Central memory CD8-positive, alpha-beta T cell (primary cell): ENCODE measurements at regions not wholly inside any gene's neighbourhood (a gene's known extent, or its start where the extent isn't known, plus 50 kb on each side); places are given as distances from the start of the nearest gene placed in this dataset.
"Not testable (repeated sequence)": the region's sequence is repeated elsewhere in the genome, so short reads cannot be mapped to it uniquely, and the experiment has no call there.

Source experiments
- ATAC-seq: fragments of 150-1000 bp; cut with Tn5 transposase; replicated peaks from 2 replicates; pipeline ENCODE4 v1.10.0; 2022; ENCODE audit warnings: mild to moderate bottlenecking, moderate FRiP score, moderate number of reproducible peaks; ENCODE audit not compliant: poor library complexity, severe bottlenecking; ENCODE audit errors: extremely low read depth
- DNase-seq, 2 donors: peaks; one replicate each; pipeline ENCODE4 v3.0.0; 2021; ENCODE audit warnings: low spot score in 2 of 2
- H3K27ac Mint-ChIP-seq: one replicate; pipeline ENCODE4 v1.8.0; 2022; ENCODE audit warnings: low read depth, mild to moderate bottlenecking, moderate library complexity, mixed read lengths
- H3K27me3 Mint-ChIP-seq: one replicate; pipeline ENCODE4 v1.8.0; 2022; ENCODE audit warnings: mixed read lengths
- H3K36me3 Mint-ChIP-seq: one replicate; pipeline ENCODE4 v1.8.0; 2022; ENCODE audit warnings: mild to moderate bottlenecking, moderate library complexity, mixed read lengths; ENCODE audit not compliant: insufficient read depth
- H3K4me1 Mint-ChIP-seq: one replicate; pipeline ENCODE4 v1.8.0; 2022; ENCODE audit warnings: mixed read lengths
- H3K4me3 Mint-ChIP-seq: one replicate; pipeline ENCODE4 v1.8.0; 2022; ENCODE audit warnings: mild to moderate bottlenecking, moderate library complexity, mixed read lengths
- H3K9me3 Mint-ChIP-seq: one replicate; pipeline ENCODE4 v1.8.0; 2022; ENCODE audit warnings: mixed read lengths

GRCh38 chr7:17046259-17046658 lies 164.5 kb upstream of the AGR3 start:
- peaks cover 8% of the 10 kb centered on the region for H3K4me1 Mint-ChIP-seq
- no peak for ATAC-seq
- H3K36me3 Mint-ChIP-seq, result no peaks in the 10 kb centered on the region

GRCh38 chr7:17046666-17047065 lies 164.9 kb upstream of the AGR3 start:
- Mint-ChIP-seq H3K27ac (no peak overlapping the region), H3K4me3 (no peak overlapping the region), H3K27me3 (peaks cover 10% of the 10 kb centered on the region), H3K9me3 (no peaks in the 10 kb centered on the region), H3K36me3 (no peaks in the 10 kb centered on the region), H3K4me1 (peaks cover 8% of the 10 kb centered on the region)
- no peak for ATAC-seq
- no peak for DNase-seq

More at GRCh38 chr7:17046259-17046658, 164.5 kb upstream of the AGR3 start:
- no peak for DNase-seq
- Mint-ChIP-seq H3K27me3 (peaks cover 10% of the 10 kb centered on the region), H3K9me3 (no peaks in the 10 kb centered on the region), H3K4me3 (no peak overlapping the region), H3K27ac (no peak overlapping the region)

GRCh38 chr7:17053164-17053563 lies 171.4 kb upstream of the AGR3 start:
- not testable (repeated sequence) for ATAC-seq, H3K27me3 Mint-ChIP-seq, H3K9me3 Mint-ChIP-seq, H3K4me1 Mint-ChIP-seq, H3K4me3 Mint-ChIP-seq, H3K36me3 Mint-ChIP-seq, DNase-seq
- H3K27ac Mint-ChIP-seq, result peak overlapping the region; percentile 41

- Mint-ChIP-seq H3K27ac (no peak overlapping the region), H3K36me3 (no peaks in the 10 kb centered on the region), H3K4me3 (no peak overlapping the region), H3K9me3 (no peaks in the 10 kb centered on the region), H3K4me1 (no peaks in the 10 kb centered on the region), H3K27me3 (peaks cover 9% of the 10 kb centered on the region)
- ATAC-seq (no peak), DNase-seq (no peak)
These were observed 172.4 kb upstream of the AGR3 start for GRCh38 chr7:17054206-17054605.

- ATAC-seq (no peak), DNase-seq (no peak)
- no peak overlapping the region for H3K27ac Mint-ChIP-seq
- H3K27me3 Mint-ChIP-seq, result peaks cover 9% of the 10 kb centered on the region
- no peak overlapping the region for H3K4me3 Mint-ChIP-seq
- no peaks in the 10 kb centered on the region for H3K4me1 Mint-ChIP-seq
- H3K36me3 Mint-ChIP-seq, result no peaks in the 10 kb centered on the region
- H3K9me3 Mint-ChIP-seq, result no peaks in the 10 kb centered on the region
These were observed 173.1 kb upstream of the AGR3 start for GRCh38 chr7:17054836-17055235.

- Mint-ChIP-seq H3K27me3 (peaks cover 9% of the 10 kb centered on the region), H3K36me3 (no peaks in the 10 kb centered on the region), H3K4me1 (no peaks in the 10 kb centered on the region), H3K4me3 (no peak overlapping the region), H3K27ac (no peak overlapping the region), H3K9me3 (no peaks in the 10 kb centered on the region)
- ATAC-seq (no peak), DNase-seq (no peak)
These were observed 173.8 kb upstream of the AGR3 start for GRCh38 chr7:17055596-17055995.

- H3K4me1 Mint-ChIP-seq, result no peaks in the 10 kb centered on the region
- no peak for DNase-seq
- no peaks in the 10 kb centered on the region for H3K36me3 Mint-ChIP-seq
- no peaks in the 10 kb centered on the region for H3K9me3 Mint-ChIP-seq
- no peak for ATAC-seq
- peaks cover 9% of the 10 kb centered on the region for H3K27me3 Mint-ChIP-seq
- no peak overlapping the region for H3K27ac Mint-ChIP-seq
- H3K4me3 Mint-ChIP-seq, result no peak overlapping the region
These were observed 174.8 kb upstream of the AGR3 start for GRCh38 chr7:17056491-17057142.

- Mint-ChIP-seq H3K4me3 (no peak overlapping the region), H3K9me3 (no peaks in the 10 kb centered on the region), H3K27ac (no peak overlapping the region), H3K4me1 (no peaks in the 10 kb centered on the region), H3K36me3 (no peaks in the 10 kb centered on the region), H3K27me3 (peaks cover 9% of the 10 kb centered on the region)
- DNase-seq (no peak), ATAC-seq (no peak)
These were observed 175.3 kb upstream of the AGR3 start for GRCh38 chr7:17057143-17057509.

- H3K4me3 Mint-ChIP-seq, result no peak overlapping the region
- H3K27me3 Mint-ChIP-seq, result no peaks in the 10 kb centered on the region
- DNase-seq, result no peak
- H3K9me3 Mint-ChIP-seq, result no peaks in the 10 kb centered on the region
- H3K36me3 Mint-ChIP-seq, result no peaks in the 10 kb centered on the region
- ATAC-seq, result no peak
- H3K27ac Mint-ChIP-seq, result no peak overlapping the region
- H3K4me1 Mint-ChIP-seq, result no peaks in the 10 kb centered on the region
These were observed 176.8 kb upstream of the AGR3 start for GRCh38 chr7:17058568-17058967.

- ATAC-seq (no peak), DNase-seq (no peak)
- Mint-ChIP-seq H3K4me3 (no peak overlapping the region), H3K36me3 (no peaks in the 10 kb centered on the region), H3K27ac (no peak overlapping the region), H3K4me1 (no peaks in the 10 kb centered on the region), H3K9me3 (no peaks in the 10 kb centered on the region), H3K27me3 (no peaks in the 10 kb centered on the region)
These were observed 178.3 kb upstream of the AGR3 start for GRCh38 chr7:17060051-17060450.

GRCh38 chr7:17061443-17061842 lies 179.7 kb upstream of the AGR3 start:
- Mint-ChIP-seq H3K4me3 (no peak overlapping the region), H3K4me1 (no peaks in the 10 kb centered on the region), H3K9me3 (no peaks in the 10 kb centered on the region), H3K27me3 (no peaks in the 10 kb centered on the region), H3K27ac (no peak overlapping the region), H3K36me3 (no peaks in the 10 kb centered on the region)
- DNase-seq (no peak), ATAC-seq (no peak)

GRCh38 chr7:17062151-17063044 lies 180.6 kb upstream of the AGR3 start:
- no peak for ATAC-seq
- Mint-ChIP-seq H3K27ac (no peak overlapping the region), H3K27me3 (no peaks in the 10 kb centered on the region), H3K4me3 (no peak overlapping the region), H3K4me1 (no peaks in the 10 kb centered on the region), H3K9me3 (no peaks in the 10 kb centered on the region), H3K36me3 (no peaks in the 10 kb centered on the region)
- no peak for DNase-seq

GRCh38 chr7:17063045-17063383 lies 181.2 kb upstream of the AGR3 start:
- Mint-ChIP-seq H3K36me3 (no peaks in the 10 kb centered on the region), H3K4me3 (no peak overlapping the region), H3K4me1 (no peaks in the 10 kb centered on the region), H3K27ac (no peak overlapping the region), H3K9me3 (no peaks in the 10 kb centered on the region), H3K27me3 (no peaks in the 10 kb centered on the region)
- no peak for ATAC-seq
- DNase-seq, result no peak
